Tibial artery (tissue), 4 donors: ENCODE measurements at regions not wholly inside any gene's neighbourhood (a gene's known extent, or its start where the extent isn't known, plus 50 kb on each side); places are given as distances from the start of the nearest gene placed in this dataset.

Experiments
- DNase-seq, 2 donors: peaks; one replicate each; pipeline ENCODE4 v3.0.0-alpha.2; 2019
- H3K27ac ChIP-seq, 2 donors: fragments of 200-600 bp; sonication (generic) in 1 of 2; 1 replicate in 1 of 2; 2 replicates in 1 of 2; pipeline ENCODE4 v1.5.1; 2018 to 2019; ENCODE audit warnings: mild to moderate bottlenecking in 1 of 2
- H3K27me3 ChIP-seq, 2 donors: fragments of 200-600 bp; sonication (generic) in 1 of 2; one replicate each; pipeline versions ENCODE4 v1.5.1 to v1.6.0; 2016 to 2019
- H3K36me3 ChIP-seq, 3 donors: fragments of 200-600 bp; sonication (generic) in 2 of 3; one replicate each; pipeline ENCODE4 v1.5.1; 2016 to 2019; ENCODE audit warnings: mild to moderate bottlenecking in 2 of 3
- H3K4me1 ChIP-seq, 4 donors: fragments of 200-600 bp; sonication (generic) in 2 of 4; 1 replicate in 3 of 4; 2 replicates in 1 of 4; pipeline ENCODE4 v1.5.1; 2016 to 2019
- H3K4me3 ChIP-seq, 2 donors: fragments of 200-600 bp; sonication (generic) in 1 of 2; 1 replicate in 1 of 2; 2 replicates in 1 of 2; pipeline ENCODE4 v1.5.1; 2018 to 2019; ENCODE audit warnings: mild to moderate bottlenecking in 2 of 2
- H3K9me3 ChIP-seq, 3 donors: fragments of 200-600 bp; sonication (generic) in 1 of 3; one replicate each; pipeline ENCODE4 v1.5.1; 2016 to 2019
- CTCF ChIP-seq, 2 experiments: fragments of 200-600 bp in 1 of 2; fragments of 450-650 bp in 1 of 2; IDR thresholded peaks; one replicate each; pipeline ENCODE4 v1.5.1; 2017 to 2019; ENCODE audit warnings: antibody characterized with exemption in 2 of 2, mild to moderate bottlenecking in 1 of 2, moderate library complexity in 1 of 2
- intact Hi-C: fragments of 100-400 bp; cut with DNase I; formaldehyde crosslinking; loops from one replicate; pipeline ENCODE4 v1.15.0; 2023; ENCODE audit warnings: low total_unique reads

DNA sequence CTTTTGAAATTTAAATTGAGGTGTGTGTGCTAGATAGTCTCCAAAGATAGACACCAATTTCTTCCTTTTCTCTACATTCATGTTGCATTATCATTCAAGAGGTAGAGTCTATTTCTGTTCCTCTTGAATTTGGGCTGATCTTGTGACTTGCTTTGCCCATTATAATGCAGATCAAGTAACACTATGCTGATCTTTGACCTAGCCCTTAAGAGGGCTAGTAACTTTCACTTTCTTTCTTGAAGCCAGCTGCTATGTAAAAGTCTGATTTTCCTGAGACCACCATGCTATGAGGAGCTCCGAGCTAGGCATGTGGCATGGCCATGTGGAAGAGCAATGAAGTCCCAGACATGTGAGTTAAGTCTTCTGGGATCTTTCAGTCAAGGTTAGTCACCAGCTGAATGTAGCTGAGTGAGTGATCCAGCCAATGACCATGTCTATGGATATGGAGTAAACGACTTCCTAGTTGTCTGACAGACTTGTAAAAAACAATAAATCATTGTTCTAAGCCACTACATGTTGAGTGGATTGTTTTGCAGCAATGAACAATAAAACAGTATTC, 189.4 kb upstream of the CWC22 start:
- intact Hi-C loops, result no loop called here
- DNase-seq, result no peak
- H3K36me3 ChIP-seq, result no peaks in the 10 kb centered on the region
- no peak overlapping the region for H3K4me3 ChIP-seq
- H3K4me1 ChIP-seq, result no peaks in the 10 kb centered on the region
- H3K27ac ChIP-seq, result no peak overlapping the region
- no peaks in the 10 kb centered on the region for H3K9me3 ChIP-seq
- TF ChIP-seq CTCF (IDR thresholded peaks at IDR 0.05), result no peak
- no peaks in the 10 kb centered on the region for H3K27me3 ChIP-seq

GRCh38 chr2:180195847-180196246, 188.8 kb upstream of the CWC22 start:
- Histone ChIP-seq H3K4me3 (no peak overlapping the region), H3K9me3 (no peaks in the 10 kb centered on the region), H3K4me1 (no peaks in the 10 kb centered on the region), H3K36me3 (no peaks in the 10 kb centered on the region), H3K27ac (no peak overlapping the region), H3K27me3 (no peaks in the 10 kb centered on the region)
- no peak for DNase-seq
- TF ChIP-seq CTCF (IDR thresholded peaks at IDR 0.05), result no peak
- intact Hi-C loops, result no loop called here

GRCh38 chr2:180191432-180192124, 184.5 kb upstream of the CWC22 start:
- no peaks in the 10 kb centered on the region for H3K27me3 ChIP-seq
- no peak for TF ChIP-seq CTCF (IDR thresholded peaks at IDR 0.05)
- intact Hi-C loops, result no loop called here
- no peak overlapping the region for H3K27ac ChIP-seq
- H3K36me3 ChIP-seq, result no peaks in the 10 kb centered on the region
- no peaks in the 10 kb centered on the region for H3K4me1 ChIP-seq
- no peak for DNase-seq
- no peak overlapping the region for H3K4me3 ChIP-seq
- H3K9me3 ChIP-seq, result no peaks in the 10 kb centered on the region

GRCh38 chr2:180190851-180191250, 183.8 kb upstream of the CWC22 start:
- H3K27ac ChIP-seq, result no peak overlapping the region
- H3K27me3 ChIP-seq, result no peaks in the 10 kb centered on the region
- no peaks in the 10 kb centered on the region for H3K36me3 ChIP-seq
- no peak overlapping the region for H3K4me3 ChIP-seq
- no peak for TF ChIP-seq CTCF (IDR thresholded peaks at IDR 0.05)
- no peaks in the 10 kb centered on the region for H3K9me3 ChIP-seq
- no peak for DNase-seq
- H3K4me1 ChIP-seq, result no peaks in the 10 kb centered on the region
- intact Hi-C loops, result no loop called here

DNA sequence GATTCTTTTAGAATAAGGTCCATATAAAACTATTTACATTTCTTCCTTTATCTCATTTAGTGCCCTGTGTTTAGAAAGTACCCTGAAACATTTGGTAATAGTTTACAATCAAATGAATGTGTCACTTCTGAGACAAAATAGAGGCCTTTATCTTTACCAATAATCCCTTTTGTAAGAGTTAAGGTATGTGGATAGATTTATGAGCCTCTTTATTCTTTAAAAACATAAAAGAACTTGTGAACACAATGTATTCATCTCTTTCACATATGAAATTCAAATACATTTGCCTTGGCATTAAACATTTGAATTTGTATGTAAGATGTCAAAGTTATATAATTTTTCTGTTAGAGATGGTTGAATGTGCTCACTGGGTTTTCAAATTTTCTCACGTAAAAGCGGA, 180.5 kb upstream of the CWC22 start:
- no peaks in the 10 kb centered on the region for H3K36me3 ChIP-seq
- intact Hi-C loops, result no loop called here
- DNase-seq, result no peak
- H3K27me3 ChIP-seq, result no peaks in the 10 kb centered on the region
- no peak overlapping the region for H3K4me3 ChIP-seq
- no peaks in the 10 kb centered on the region for H3K9me3 ChIP-seq
- TF ChIP-seq CTCF (IDR thresholded peaks at IDR 0.05), result no peak
- H3K27ac ChIP-seq, result no peak overlapping the region
- H3K4me1 ChIP-seq, result no peaks in the 10 kb centered on the region
